Esophagus squamous epithelium (tissue), 4 donors: ENCODE measurements at regions not wholly inside any gene's neighbourhood (a gene's known extent, or its start where the extent isn't known, plus 50 kb on each side); places are given as distances from the start of the nearest gene placed in this dataset.

Experiments
- POLR2A ChIP-seq, 4 donors: fragments of 450-650 bp; IDR thresholded peaks; one replicate each; pipeline ENCODE4 v1.6.1; 2017; ENCODE audit warnings: antibody characterized with exemption in 4 of 4, mild to moderate bottlenecking in 4 of 4, moderate library complexity in 3 of 4
- TF ChIP-seq, protein P1 (sequence below), 6 experiments: fragments of 450-650 bp in 4 of 6; fragments of 200-600 bp in 2 of 6; sonication (generic) in 2 of 6; IDR thresholded peaks; one replicate each; pipeline ENCODE4 v1.5.1; 2016 to 2019; ENCODE audit warnings: antibody characterized with exemption in 6 of 6, mild to moderate bottlenecking in 4 of 6, moderate library complexity in 4 of 6

DNA sequence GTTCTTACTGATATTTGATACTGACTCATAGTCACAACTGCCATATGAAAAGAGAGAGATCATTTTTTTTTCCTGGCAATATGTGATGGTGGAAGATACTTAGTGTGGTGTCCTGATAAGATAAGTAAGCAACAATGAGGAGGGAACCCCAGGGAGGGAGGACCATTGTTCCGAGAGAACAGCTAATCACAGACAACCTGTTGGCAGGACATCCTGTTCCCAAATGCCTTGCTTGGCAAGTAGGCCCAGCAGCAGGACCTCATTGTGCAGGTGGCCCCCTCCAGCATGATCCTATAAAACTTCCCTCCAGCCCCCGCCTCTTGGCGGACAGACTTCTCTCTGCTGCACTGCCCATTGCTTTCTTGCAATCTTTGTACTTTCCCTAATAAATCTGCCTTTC is 329.4 kb upstream of the CHRM3 start:
- TF ChIP-seq, protein P1, sequence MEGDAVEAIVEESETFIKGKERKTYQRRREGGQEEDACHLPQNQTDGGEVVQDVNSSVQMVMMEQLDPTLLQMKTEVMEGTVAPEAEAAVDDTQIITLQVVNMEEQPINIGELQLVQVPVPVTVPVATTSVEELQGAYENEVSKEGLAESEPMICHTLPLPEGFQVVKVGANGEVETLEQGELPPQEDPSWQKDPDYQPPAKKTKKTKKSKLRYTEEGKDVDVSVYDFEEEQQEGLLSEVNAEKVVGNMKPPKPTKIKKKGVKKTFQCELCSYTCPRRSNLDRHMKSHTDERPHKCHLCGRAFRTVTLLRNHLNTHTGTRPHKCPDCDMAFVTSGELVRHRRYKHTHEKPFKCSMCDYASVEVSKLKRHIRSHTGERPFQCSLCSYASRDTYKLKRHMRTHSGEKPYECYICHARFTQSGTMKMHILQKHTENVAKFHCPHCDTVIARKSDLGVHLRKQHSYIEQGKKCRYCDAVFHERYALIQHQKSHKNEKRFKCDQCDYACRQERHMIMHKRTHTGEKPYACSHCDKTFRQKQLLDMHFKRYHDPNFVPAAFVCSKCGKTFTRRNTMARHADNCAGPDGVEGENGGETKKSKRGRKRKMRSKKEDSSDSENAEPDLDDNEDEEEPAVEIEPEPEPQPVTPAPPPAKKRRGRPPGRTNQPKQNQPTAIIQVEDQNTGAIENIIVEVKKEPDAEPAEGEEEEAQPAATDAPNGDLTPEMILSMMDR (IDR thresholded peaks at IDR 0.05): no peak
- no peak for TF ChIP-seq POLR2A (IDR thresholded peaks at IDR 0.05)
